TTC549 (cell line): ENCODE measurements at regions not wholly inside any gene's neighbourhood (a gene's known extent, or its start where the extent isn't known, plus 50 kb on each side); places are given as distances from the start of the nearest gene placed in this dataset.
"Not testable (repeated sequence)": the region's sequence is repeated elsewhere in the genome, so short reads cannot be mapped to it uniquely, and the experiment has no call there.

Experiments used
- FAIRE-seq: peaks from 2 replicates; lab custom pipeline; 2012; peaks lifted over from hg19 to GRCh38; lab: Jason Lieb, UNC

- not testable (repeated sequence) for FAIRE-seq
These were observed 215.5 kb upstream of the DUSP10 start for GRCh38 chr1:221957350-221957749.

DNA sequence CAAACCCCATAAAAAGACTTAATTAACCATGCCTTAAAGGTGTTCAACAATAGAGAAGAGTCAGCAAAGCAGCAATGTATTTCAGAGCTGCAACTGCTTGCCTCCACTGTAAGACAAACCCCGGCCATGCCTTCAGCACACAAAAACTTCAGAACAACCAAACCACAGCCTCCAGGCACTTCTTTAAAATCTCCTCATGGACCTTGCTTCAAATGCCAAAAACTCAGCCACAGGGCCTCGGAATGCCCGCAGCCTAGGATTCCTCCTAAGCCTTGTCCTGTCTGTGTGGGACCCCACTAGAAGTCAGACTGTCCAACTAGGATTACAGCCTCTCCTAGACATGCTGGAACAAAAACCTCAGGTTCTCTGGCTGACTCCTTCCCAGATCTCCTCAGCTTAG, 208.1 kb upstream of the DUSP10 start:
- FAIRE-seq, result no peak

DNA sequence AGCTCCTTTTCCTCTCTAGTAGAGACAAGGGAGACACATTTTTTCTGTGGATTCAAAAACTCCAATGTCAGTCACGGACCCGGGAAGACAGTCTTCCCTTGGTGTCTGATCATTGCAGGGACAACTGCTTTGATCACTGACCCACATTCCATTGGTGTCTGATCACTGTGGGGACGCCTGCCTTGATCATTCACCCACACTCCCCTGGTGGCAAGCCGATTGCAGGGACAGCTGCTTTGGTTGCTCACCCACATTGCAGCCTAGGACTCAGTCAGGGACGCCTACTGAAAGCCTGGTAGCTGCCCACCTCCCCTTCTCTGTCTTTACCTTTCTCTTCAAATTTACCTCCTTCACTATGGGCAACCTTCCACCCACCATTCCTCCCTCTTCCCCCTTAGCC, 206.6 kb upstream of the DUSP10 start:
- no peak for FAIRE-seq

DNA sequence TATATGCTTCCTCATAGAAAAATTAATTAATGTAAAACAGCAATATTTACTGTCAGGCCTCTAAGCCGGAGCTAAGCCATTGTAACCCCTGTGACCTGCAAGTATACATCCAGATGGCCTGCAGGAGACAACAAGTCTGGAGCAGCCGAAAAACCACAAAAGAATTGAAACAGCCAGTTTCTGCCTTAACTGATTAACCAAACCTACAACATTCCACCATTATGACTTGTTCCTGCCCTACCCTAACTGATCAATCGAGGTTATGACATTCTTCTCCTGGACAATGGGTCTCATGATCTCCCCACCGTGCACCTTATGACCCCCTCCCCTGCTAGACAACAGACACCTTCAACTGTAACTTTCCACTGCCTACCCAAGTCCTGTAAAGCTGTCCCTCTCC, 205.8 kb upstream of the DUSP10 start:
- FAIRE-seq, result no peak

- no peak for FAIRE-seq
These were observed 204.9 kb upstream of the DUSP10 start for GRCh38 chr1:221946768-221947167.

DNA sequence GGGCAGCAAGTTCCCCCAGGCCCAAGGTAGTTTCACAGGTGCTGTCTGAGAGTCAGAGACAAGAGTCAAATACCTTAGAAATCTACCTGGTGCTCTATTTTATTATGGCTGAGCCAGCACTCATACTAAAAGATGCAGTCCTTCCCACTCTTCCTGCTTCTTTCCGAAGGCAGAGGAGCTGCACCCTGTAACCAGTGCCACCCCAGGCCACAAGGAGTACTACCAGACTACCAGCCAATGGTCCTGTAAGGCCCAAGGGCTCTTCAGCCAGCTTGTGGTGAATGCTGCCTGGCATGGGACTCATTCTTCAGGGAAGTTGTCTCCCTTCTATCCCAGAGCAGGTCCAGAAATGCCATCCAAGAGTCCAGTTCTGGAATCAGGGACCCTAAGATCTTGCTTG, 203.8 kb upstream of the DUSP10 start:
- FAIRE-seq, result no peak

- FAIRE-seq, result no peak
These were observed 202.5 kb upstream of the DUSP10 start for GRCh38 chr1:221944247-221944870.

GRCh38 chr1:221940631-221941030, 198.7 kb upstream of the DUSP10 start:
- FAIRE-seq, result no peak

DNA sequence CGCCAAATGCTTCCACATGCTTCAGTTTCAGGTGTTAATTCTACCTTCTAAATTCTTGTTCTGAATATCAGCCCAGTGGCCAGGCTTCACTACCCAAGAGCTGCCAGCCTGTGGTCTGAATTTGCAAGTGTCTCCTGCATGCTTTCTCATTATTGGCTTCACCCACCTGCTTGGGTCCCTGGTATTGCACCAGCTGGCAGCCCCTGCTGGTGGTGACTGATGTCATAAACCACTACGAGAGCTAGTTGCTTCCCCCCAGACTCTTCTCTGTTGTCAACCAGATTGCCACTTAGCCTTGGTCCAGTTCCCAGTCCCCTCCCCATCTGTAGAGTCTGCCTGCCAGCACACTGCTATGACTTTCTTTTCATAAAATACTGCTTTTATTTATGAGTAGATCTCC, 197.7 kb upstream of the DUSP10 start:
- FAIRE-seq, result no peak

- FAIRE-seq, result no peak
These were observed 195.5 kb upstream of the DUSP10 start for GRCh38 chr1:221937155-221937953.

DNA sequence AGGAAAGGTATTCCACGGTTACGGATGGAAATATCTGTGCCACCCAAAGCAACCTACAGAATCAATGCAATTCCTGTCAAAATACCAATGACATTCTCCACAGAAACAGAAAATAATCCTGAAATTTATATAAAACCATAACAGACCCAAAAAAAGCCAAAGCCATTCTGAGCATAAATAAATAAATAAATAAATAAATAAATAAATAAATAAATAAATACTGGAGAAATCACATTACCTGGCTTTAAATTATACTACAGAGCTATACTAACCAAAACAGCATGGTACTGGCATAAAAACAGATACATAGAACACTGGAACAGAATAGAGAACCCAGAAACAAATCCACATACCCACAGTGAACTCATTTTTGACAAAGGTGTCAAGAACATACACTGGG, 191.9 kb upstream of the DUSP10 start:
- FAIRE-seq, result no peak

DNA sequence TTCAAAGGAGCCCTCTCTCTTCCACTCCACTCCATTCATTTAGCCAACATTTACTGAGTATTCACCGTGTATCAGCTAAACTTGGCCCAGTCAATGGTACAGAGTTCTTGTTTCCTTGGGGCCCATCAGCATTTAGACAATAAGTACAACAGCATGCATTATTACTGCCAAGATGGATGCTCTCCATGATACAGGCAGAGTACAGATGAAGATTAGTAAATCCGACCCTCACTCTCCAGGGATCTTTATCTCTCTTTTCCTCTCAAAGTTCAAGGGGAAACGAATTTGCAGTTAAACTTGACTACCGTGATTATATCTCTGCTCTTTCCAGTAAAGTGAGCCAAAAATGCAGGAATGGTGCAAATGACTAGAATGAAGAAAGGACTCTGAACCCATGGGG, 184.6 kb upstream of the DUSP10 start:
- FAIRE-seq, result no peak

GRCh38 chr1:221925947-221926346, 184.1 kb upstream of the DUSP10 start:
- no peak for FAIRE-seq

DNA sequence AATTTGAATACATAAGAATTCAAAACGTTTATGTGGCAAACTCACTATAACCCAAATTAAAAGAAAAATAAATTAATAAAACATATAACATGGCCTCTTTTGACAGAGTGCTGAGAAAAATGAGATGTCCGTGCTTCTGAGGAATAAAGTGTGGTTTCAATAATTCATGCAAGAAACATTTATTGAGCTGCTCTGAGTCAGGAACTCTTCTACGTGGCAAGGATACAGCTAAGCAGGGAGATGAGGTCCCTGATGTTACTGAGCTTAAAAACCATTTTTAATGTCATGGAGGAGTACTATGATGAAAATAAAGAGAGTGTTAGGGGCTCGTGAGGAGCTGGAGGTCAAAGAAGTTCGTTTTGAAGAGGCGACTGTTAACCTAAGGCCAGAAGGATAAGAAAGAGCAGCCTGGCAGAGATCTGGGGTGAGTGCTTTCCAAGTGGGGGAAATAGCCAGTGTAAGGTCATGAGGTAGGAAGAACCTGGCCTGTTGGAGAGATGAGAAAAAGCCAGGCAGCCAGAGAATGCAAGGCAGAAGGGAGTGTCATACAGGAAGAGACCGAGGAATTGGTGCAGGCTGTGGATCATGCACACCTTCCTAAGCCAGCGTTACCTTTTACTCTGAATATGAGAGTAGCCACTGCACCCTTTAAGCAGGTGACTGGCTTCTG, 182.2 kb upstream of the DUSP10 start:
- FAIRE-seq, result no peak

DNA sequence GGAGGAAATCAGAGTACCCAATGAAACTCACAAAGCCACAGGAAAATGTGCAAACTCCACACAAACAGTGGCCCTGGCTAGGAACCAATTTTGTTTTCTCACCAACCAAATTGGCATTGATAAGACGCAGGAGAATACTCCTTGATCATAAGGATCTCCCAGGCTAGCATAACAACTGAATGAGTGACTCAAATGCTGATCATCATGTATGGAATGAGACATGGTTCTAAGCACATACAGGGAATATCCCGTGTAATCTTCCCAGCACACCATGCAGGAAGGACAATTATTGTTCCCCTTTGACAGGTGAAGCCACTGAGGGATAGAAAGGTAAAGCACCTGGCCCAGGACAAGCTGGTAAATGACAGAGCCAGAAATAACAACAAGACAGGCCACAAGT, 180.0 kb upstream of the DUSP10 start:
- no peak for FAIRE-seq

GRCh38 chr1:221919743-221920142, 177.9 kb upstream of the DUSP10 start:
- FAIRE-seq, result no peak

- no peak for FAIRE-seq
These were observed 177.5 kb upstream of the DUSP10 start for GRCh38 chr1:221919341-221919740.

DNA sequence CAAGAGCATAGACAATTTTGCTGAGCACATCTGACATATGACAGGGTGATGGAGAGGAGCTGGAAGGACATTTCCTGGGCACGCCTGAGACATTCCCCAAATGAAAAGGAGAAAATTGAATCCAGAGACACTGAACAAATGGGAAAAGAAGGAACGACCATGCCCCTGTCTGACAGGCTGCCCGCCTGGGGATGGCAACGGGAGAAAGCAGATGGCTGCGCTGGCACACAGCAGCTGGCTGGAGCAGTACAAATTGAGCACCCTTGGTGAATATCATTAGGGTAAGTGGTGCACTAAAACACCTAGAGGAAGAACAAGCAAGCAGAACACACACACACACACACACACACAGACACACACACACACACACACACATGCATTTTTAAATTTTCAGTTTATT, 174.3 kb upstream of the DUSP10 start:
- no peak for FAIRE-seq

GRCh38 chr1:221915764-221916163, 173.9 kb upstream of the DUSP10 start:
- no peak for FAIRE-seq

DNA sequence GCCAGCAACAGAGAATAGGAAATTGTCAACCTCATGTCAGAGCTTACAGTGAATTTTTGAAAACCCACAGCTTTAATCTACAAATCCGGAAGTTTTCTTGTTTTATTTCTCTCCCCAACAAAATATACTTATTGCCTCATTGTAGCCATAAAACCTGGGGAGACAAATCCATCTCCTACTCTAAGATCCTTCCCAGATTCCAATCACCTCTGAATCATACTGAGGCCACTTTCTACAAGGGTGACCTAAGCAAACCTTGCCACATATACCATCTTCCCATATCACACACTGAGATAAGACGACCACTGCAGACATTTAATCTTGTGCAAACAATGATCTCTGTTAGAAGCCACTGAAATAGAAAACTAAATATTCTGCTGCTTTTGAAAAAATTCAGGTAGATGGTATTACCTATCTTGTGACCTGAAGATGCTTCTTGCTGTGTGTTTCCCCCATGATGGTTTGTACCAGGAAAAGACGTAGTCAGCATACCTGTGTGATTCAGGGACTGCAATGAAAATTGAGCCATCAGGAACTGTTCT, 171.5 kb upstream of the DUSP10 start:
- FAIRE-seq, result no peak

DNA sequence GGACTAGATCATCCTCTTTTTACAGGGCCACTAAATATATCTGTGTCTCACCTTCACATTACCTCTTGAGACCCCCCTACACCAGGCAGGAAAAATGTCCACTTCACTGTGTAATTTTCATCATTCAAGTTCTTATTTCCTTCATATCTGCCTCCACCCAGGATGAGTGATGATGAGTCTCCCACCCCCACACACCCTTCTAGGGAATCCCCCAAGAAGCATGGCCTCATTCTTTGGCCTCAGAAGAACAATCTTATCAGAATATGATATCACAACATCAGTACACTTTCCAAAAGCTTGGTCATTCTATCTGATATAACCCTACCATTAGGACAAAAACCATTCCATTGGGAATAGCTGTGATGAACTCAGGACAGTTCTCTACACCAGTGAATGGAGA, 170.3 kb upstream of the DUSP10 start:
- no peak for FAIRE-seq

DNA sequence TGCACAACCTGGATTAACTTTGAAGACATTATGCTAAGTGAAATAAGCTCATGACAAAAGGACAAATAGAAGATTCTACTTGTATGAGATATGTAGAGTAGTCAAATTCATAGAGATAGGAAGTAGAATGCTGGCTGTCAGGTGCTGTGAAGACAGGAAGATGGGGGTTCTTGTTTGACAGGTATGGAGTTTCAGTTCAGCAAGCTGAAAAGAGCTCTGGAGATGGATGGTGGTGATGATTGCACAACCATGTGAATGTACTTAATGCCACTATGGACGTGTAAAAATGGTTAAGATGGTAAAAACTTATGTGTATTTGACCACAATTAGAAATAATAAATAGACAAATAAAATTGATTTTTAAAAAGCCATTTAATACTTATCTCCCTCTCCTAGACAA, 169.8 kb upstream of the DUSP10 start:
- no peak for FAIRE-seq

GRCh38 chr1:221910222-221910621, 168.3 kb upstream of the DUSP10 start:
- FAIRE-seq, result no peak
